Activated CD8-positive, alpha-beta T cell treated with anti-CD3 and anti-CD28 coated beads, Interleukin-2, amount 10 ng/mL, durations not matched to agents 7 days and 5 days (primary cell): ENCODE measurements at regions not wholly inside any gene's neighbourhood (a gene's known extent, or its start where the extent isn't known, plus 50 kb on each side); places are given as distances from the start of the nearest gene placed in this dataset.
"Not testable (repeated sequence)": the region's sequence is repeated elsewhere in the genome, so short reads cannot be mapped to it uniquely, and the experiment has no call there.

Experiments
- ATAC-seq: fragments of 150-1000 bp; cut with Tn5 transposase; one replicate; pipeline ENCODE4 v1.10.0; 2021; ENCODE audit warnings: moderate library complexity
- CTCF ChIA-PET: fragments of 350-600 bp; sonication (Branson Sonifier 250); formaldehyde crosslinking; loops from one replicate; lab custom pipeline; 2021; ENCODE audit warnings: antibody characterized with exemption; lab: Charles Lee
- POLR2A ChIA-PET: fragments of 350-600 bp; sonication (Branson Sonifier 250); formaldehyde crosslinking; loops from one replicate; lab custom pipeline; 2021; ENCODE audit warnings: antibody characterized with exemption; lab: Charles Lee
- DNase-seq: peaks from one replicate; pipeline ENCODE4 v3.0.0-alpha.2; 2020
- H3K27ac Mint-ChIP-seq: one replicate; pipeline ENCODE4 v1.8.0; 2021; ENCODE audit warnings: mild to moderate bottlenecking, mixed read lengths
- H3K27me3 Mint-ChIP-seq: one replicate; pipeline ENCODE4 v1.8.0; 2021; ENCODE audit warnings: low read depth, mixed read lengths
- H3K36me3 Mint-ChIP-seq: one replicate; pipeline ENCODE4 v1.8.0; 2021; ENCODE audit warnings: low read depth, mixed read lengths
- H3K4me1 Mint-ChIP-seq: one replicate; pipeline ENCODE4 v1.8.0; 2021; ENCODE audit warnings: low read depth, mixed read lengths
- H3K4me3 Mint-ChIP-seq: one replicate; pipeline ENCODE4 v1.8.0; 2021; ENCODE audit warnings: mild to moderate bottlenecking, mixed read lengths
- H3K9me3 Mint-ChIP-seq: one replicate; pipeline ENCODE4 v1.8.0; 2022; ENCODE audit warnings: mixed read lengths; ENCODE audit not compliant: insufficient read depth

- peaks cover 46% of the 10 kb centered on the region for H3K27me3 Mint-ChIP-seq
- ATAC-seq (no peak), DNase-seq (no peak)
- ChIA-PET CTCF (interaction anchor here (0.6 to 1.5 kb wide), 4 partner anchors 82 to 494 kb away, joined by 3 to 14 read pairs (median 3); no protein-coding TSS in a partner anchor), POLR2A (no interaction called here)
- no peaks in the 10 kb centered on the region for H3K9me3 Mint-ChIP-seq
- no peak overlapping the region for H3K27ac Mint-ChIP-seq
- no peak overlapping the region for H3K4me3 Mint-ChIP-seq
- peaks cover 9% of the 10 kb centered on the region for H3K4me1 Mint-ChIP-seq
- no peaks in the 10 kb centered on the region for H3K36me3 Mint-ChIP-seq
Measured at GRCh38 chr14:103186909-103187586, 63.8 kb downstream of the TNFAIP2 start.

GRCh38 chr14:103187911-103188310 lies 64.7 kb downstream of the TNFAIP2 start:
- H3K27ac Mint-ChIP-seq: no peak overlapping the region
- DNase-seq (no peak), ATAC-seq (no peak)
- H3K4me1 Mint-ChIP-seq: peaks cover 9% of the 10 kb centered on the region
- no peaks in the 10 kb centered on the region for H3K36me3 Mint-ChIP-seq
- no peak overlapping the region for H3K4me3 Mint-ChIP-seq
- CTCF ChIA-PET: interaction anchor here (0.6 to 1.1 kb wide), 2 partner anchors 83 to 495 kb away, joined by 3 to 7 read pairs; no protein-coding TSS in a partner anchor
- H3K9me3 Mint-ChIP-seq: no peaks in the 10 kb centered on the region
- peaks cover 48% of the 10 kb centered on the region for H3K27me3 Mint-ChIP-seq
- POLR2A ChIA-PET: no interaction called here

- ChIA-PET CTCF (interaction anchor here (1.1 kb wide), 1 partner anchor 84 kb away, joined by 7 read pairs; no protein-coding TSS in a partner anchor), POLR2A (no interaction called here)
- H3K36me3 Mint-ChIP-seq: no peaks in the 10 kb centered on the region
- ATAC-seq (peak; percentile 74), DNase-seq (peak; percentile 28)
- peaks cover 48% of the 10 kb centered on the region for H3K27me3 Mint-ChIP-seq
- no peak overlapping the region for H3K4me3 Mint-ChIP-seq
- no peaks in the 10 kb centered on the region for H3K9me3 Mint-ChIP-seq
- peaks cover 9% of the 10 kb centered on the region for H3K4me1 Mint-ChIP-seq
- H3K27ac Mint-ChIP-seq: no peak overlapping the region
Measured at GRCh38 chr14:103188810-103189480, 65.7 kb downstream of the TNFAIP2 start.

- POLR2A ChIA-PET: no interaction called here
Measured at GRCh38 chr14:103189481-103190470, 66.5 kb downstream of the TNFAIP2 start.

GRCh38 chr14:103190741-103191140 lies 67.5 kb downstream of the TNFAIP2 start:
- CTCF ChIA-PET: no interaction called here

More at GRCh38 chr14:103189481-103190470, 66.5 kb downstream of the TNFAIP2 start:
- peaks cover 48% of the 10 kb centered on the region for H3K27me3 Mint-ChIP-seq
- ATAC-seq (no peak), DNase-seq (no peak)
- H3K4me1 Mint-ChIP-seq: peaks cover 9% of the 10 kb centered on the region
- H3K4me3 Mint-ChIP-seq: peak overlapping the region; percentile 22
- no peak overlapping the region for H3K27ac Mint-ChIP-seq
- no peaks in the 10 kb centered on the region for H3K9me3 Mint-ChIP-seq
- no peaks in the 10 kb centered on the region for H3K36me3 Mint-ChIP-seq
- CTCF ChIA-PET: no interaction called here

GRCh38 chr14:103191844-103192243 lies 68.6 kb downstream of the TNFAIP2 start:
- H3K27ac Mint-ChIP-seq: no peak overlapping the region
- no peaks in the 10 kb centered on the region for H3K9me3 Mint-ChIP-seq
- ChIA-PET CTCF (interaction anchor here (1.3 kb wide), 1 partner anchor 86 kb away, joined by 3 read pairs; no protein-coding TSS in a partner anchor), POLR2A (no interaction called here)
- DNase-seq (no peak), ATAC-seq (no peak)
- H3K36me3 Mint-ChIP-seq: no peaks in the 10 kb centered on the region
- H3K4me1 Mint-ChIP-seq: peaks cover 9% of the 10 kb centered on the region
- no peak overlapping the region for H3K4me3 Mint-ChIP-seq
- peaks cover 37% of the 10 kb centered on the region for H3K27me3 Mint-ChIP-seq

More at GRCh38 chr14:103190741-103191140, 67.5 kb downstream of the TNFAIP2 start:
- Mint-ChIP-seq H3K9me3 (no peaks in the 10 kb centered on the region), H3K4me1 (peaks cover 9% of the 10 kb centered on the region), H3K27me3 (peaks cover 48% of the 10 kb centered on the region), H3K27ac (no peak overlapping the region), H3K4me3 (no peak overlapping the region), H3K36me3 (no peaks in the 10 kb centered on the region)
- ATAC-seq (no peak), DNase-seq (no peak)
- POLR2A ChIA-PET: no interaction called here

- DNase-seq (no peak), ATAC-seq (no peak)
- CTCF ChIA-PET: interaction anchor here (1.3 kb wide), 1 partner anchor 87 kb away, joined by 3 read pairs; no protein-coding TSS in a partner anchor
- no peak overlapping the region for H3K27ac Mint-ChIP-seq
- peaks cover 9% of the 10 kb centered on the region for H3K4me1 Mint-ChIP-seq
- POLR2A ChIA-PET: no interaction called here
- H3K9me3 Mint-ChIP-seq: no peaks in the 10 kb centered on the region
- no peaks in the 10 kb centered on the region for H3K36me3 Mint-ChIP-seq
- peaks cover 34% of the 10 kb centered on the region for H3K27me3 Mint-ChIP-seq
- H3K4me3 Mint-ChIP-seq: no peak overlapping the region
Measured at GRCh38 chr14:103192246-103192840, 69.1 kb downstream of the TNFAIP2 start.

GRCh38 chr14:103192861-103193260 lies 69.6 kb downstream of the TNFAIP2 start:
- peaks cover 29% of the 10 kb centered on the region for H3K27me3 Mint-ChIP-seq
- H3K4me1 Mint-ChIP-seq, H3K9me3 Mint-ChIP-seq, CTCF ChIA-PET, POLR2A ChIA-PET, H3K27ac Mint-ChIP-seq, H3K4me3 Mint-ChIP-seq, ATAC-seq, H3K36me3 Mint-ChIP-seq, DNase-seq: not testable (repeated sequence)

GRCh38 chr14:103193491-103193890 lies 70.2 kb downstream of the TNFAIP2 start:
- POLR2A ChIA-PET, H3K9me3 Mint-ChIP-seq, ATAC-seq, DNase-seq, H3K36me3 Mint-ChIP-seq, H3K27ac Mint-ChIP-seq, CTCF ChIA-PET, H3K4me3 Mint-ChIP-seq, H3K4me1 Mint-ChIP-seq: not testable (repeated sequence)
- peaks cover 23% of the 10 kb centered on the region for H3K27me3 Mint-ChIP-seq

- ChIA-PET CTCF (no interaction called here), POLR2A (no interaction called here)
- Mint-ChIP-seq H3K9me3 (no peaks in the 10 kb centered on the region), H3K36me3 (no peaks in the 10 kb centered on the region), H3K27me3 (peaks cover 23% of the 10 kb centered on the region), H3K4me3 (no peak overlapping the region), H3K4me1 (peaks cover 3% of the 10 kb centered on the region), H3K27ac (no peak overlapping the region)
- DNase-seq (no peak), ATAC-seq (no peak)
Measured at GRCh38 chr14:103194256-103195045, 71.2 kb downstream of the TNFAIP2 start.
